ENCODE measurements at regions not wholly inside any gene's neighbourhood (a gene's known extent, or its start where the extent isn't known, plus 50 kb on each side); places are given as distances from the start of the nearest gene placed in this dataset.
"Not testable (repeated sequence)": the region's sequence is repeated elsewhere in the genome, so short reads cannot be mapped to it uniquely, and the experiment has no call there.

- H3K4me3 ChIP-seq (ENCODE audit: low read depth, low read length) = no peak overlapping the region
- TF ChIP-seq CTCF (IDR thresholded peaks at IDR 0.05; ENCODE audit: insufficient read depth, low read depth, low read length, missing control alignments) = no peak
- DNase-seq (ENCODE audit: low read depth) = no peak
Measured at GRCh38 chr13:73168953-73169401, 110.2 kb downstream of the KLF5 start.

GRCh38 chr13:73168226-73168952, 109.6 kb downstream of the KLF5 start:
- DNase-seq (ENCODE audit: low read depth) = no peak
- TF ChIP-seq CTCF (IDR thresholded peaks at IDR 0.05; ENCODE audit: insufficient read depth, low read depth, low read length, missing control alignments) = no peak
- H3K4me3 ChIP-seq (ENCODE audit: low read depth, low read length) = no peak overlapping the region

DNA sequence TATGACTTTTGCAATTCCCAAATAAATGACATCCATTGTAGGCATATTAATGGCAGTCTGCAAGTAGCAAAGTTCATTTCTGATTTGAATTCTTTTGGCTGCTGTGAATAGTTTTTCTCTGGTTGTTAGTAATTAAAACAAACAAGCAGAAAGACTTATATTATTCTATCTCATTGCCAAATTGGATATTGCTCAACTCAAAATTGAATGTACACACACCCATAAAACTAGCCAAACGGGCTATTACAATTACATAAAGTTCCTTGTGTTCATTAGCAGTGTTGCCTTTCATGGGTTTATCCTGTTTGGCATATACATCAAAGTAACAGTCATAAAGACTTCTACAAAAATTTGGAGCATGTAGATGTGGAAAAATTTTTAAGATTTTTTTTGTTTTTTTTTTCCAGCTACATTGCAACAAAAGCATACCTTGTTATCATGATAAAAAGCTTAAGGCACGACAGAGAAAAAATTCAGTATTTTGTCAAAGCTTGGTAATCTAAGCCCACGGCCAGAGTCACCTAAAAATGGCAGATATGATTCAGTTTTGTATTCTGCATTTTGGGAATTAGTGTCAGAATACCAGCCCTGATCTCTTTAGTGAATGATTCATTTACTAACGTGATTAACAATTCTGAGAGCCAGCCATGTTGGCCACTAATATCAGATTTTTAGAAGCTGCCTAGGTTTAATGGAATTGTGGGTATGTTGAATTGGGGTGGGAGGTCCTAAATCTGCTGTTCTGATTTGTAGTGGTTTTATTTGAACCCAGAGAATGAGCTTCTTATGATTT, 108.4 kb downstream of the KLF5 start:
- TF ChIP-seq CTCF (IDR thresholded peaks at IDR 0.05; ENCODE audit: insufficient read depth, low read depth, low read length, missing control alignments) = no peak
- DNase-seq (ENCODE audit: low read depth) = no peak
- no peak overlapping the region for H3K4me3 ChIP-seq (ENCODE audit: low read depth, low read length)

- no peak overlapping the region for H3K4me3 ChIP-seq (ENCODE audit: low read depth, low read length)
- no peak for TF ChIP-seq CTCF (IDR thresholded peaks at IDR 0.05; ENCODE audit: insufficient read depth, low read depth, low read length, missing control alignments)
- DNase-seq (ENCODE audit: low read depth) = no peak
Measured at GRCh38 chr13:73166204-73166603, 107.4 kb downstream of the KLF5 start.

DNA sequence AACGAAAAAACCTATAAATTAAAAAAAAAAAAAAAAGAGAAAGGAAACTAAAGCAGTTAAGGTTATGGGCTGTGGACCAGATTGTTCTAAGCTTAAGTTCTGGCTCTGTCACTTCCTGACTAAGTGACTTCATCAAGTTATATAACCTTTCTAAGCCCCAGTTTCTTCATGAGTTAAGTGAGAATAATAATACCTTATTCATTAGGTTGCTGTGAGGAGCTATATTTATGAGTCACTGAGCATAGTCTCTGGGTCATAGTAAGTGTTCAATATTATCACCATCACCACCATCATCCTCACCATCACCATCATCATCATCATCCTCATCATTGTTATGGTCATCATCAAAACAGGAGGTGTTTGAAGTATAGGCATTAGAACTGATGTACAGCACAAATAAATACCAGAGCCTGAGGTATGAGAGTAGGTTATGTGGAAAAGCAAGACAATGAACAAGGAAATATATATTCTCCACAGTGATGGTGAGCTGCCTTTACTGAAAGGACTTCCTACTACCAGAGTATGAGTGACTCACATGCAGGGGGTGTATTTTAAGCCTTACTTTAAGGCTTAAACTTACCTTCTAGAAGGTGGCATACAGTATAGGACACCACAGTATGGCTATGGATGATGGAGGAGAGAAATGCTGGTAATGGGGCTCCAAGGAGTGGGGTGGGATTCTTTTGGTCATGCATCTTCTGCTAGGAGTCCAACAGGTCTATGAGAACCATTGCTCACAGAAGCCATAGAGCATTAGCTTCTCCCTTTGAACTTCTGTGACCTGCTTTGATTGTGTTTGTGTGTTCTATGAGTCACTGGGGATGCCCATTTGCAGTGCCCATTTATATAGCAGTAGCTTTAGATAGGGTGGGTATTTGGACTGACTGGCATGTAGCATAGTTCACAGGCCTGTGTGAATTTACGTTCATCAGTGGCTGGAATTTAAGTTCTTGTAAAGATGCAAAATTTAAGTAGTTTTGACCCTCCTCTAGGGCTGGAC, 104.4 kb downstream of the KLF5 start:
- DNase-seq (ENCODE audit: low read depth) = no peak
- TF ChIP-seq CTCF (IDR thresholded peaks at IDR 0.05; ENCODE audit: insufficient read depth, low read depth, low read length, missing control alignments) = no peak

GRCh38 chr13:73160371-73161031, 101.7 kb downstream of the KLF5 start:
- not testable (repeated sequence) for H3K4me3 ChIP-seq (ENCODE audit: low read depth, low read length); DNase-seq (ENCODE audit: low read depth)

More for the DNA sequence above, 104.4 kb downstream of the KLF5 start:
- H3K4me3 ChIP-seq (ENCODE audit: low read depth, low read length) = no peak overlapping the region

Data from GM12865 (cell line).